ENCODE measurements at regions not wholly inside any gene's neighbourhood (a gene's known extent, or its start where the extent isn't known, plus 50 kb on each side); places are given as distances from the start of the nearest gene placed in this dataset.

DNA sequence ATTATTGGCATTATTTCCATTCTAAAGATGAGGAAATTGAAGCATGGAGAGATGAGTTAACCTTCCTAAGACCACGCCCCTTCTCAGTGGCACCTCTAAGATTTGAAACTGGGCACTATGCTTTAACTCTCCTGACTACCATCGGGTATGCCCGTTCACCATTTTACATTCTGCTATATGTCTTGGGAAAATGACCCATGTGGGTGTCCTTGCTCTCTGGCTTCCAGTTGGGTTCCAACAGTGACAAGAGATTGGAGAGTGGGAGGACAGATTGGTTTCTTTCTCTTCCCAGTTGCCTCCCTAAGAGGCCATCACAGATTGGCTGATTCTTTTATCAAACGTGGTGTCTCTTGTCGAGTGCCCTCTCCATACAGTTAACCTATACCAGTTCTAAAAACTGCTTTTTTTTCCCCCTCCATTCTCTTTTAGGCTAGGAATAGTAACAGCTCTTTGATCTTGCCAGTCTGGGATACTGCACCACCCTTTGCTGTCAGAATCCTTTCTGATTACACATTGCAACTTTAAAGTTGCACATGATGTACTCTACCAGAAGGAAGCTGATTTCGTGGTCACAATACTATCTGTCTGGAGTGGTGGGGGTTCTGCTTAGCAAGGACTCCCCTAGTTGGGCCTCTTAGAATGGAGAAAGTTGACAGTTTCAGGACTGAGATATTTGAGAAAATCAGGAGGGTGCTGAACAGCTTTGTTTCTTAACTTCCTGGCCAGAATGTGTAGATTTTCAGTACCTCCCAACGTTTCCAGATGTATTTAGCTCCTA, 88.0 kb upstream of the ELOVL5 start:
- TF ChIP-seq SP1 (IDR thresholded peaks at IDR 0.05) (no peak), PKNOX1 (IDR thresholded peaks at IDR 0.05) (no peak), SUZ12 (IDR thresholded peaks at IDR 0.05) (no peak), ELF4 (IDR thresholded peaks at IDR 0.05) (no peak), CTBP1 (IDR thresholded peaks at IDR 0.05; ENCODE audit: borderline replicate concordance) (no peak), FOXM1 (IDR thresholded peaks at IDR 0.05; ENCODE audit: borderline replicate concordance) (no peak), HDGF (IDR thresholded peaks at IDR 0.05; ENCODE audit: borderline replicate concordance) (no peak), BHLHE40 (IDR thresholded peaks at IDR 0.05; ENCODE audit: borderline replicate concordance) (no peak), NFRKB (IDR thresholded peaks at IDR 0.05) (no peak), LEF1 (IDR thresholded peaks at IDR 0.05; ENCODE audit: borderline replicate concordance) (no peak), FOXK2 (IDR thresholded peaks at IDR 0.05) (no peak), TARDBP (IDR thresholded peaks at IDR 0.05) (no peak), FOXA1 (IDR thresholded peaks at IDR 0.05) (no peak)

Measured in HEK293T (cell line).